ENCODE measurements at regions not wholly inside any gene's neighbourhood (a gene's known extent, or its start where the extent isn't known, plus 50 kb on each side); places are given as distances from the start of the nearest gene placed in this dataset.

GRCh38 chr5:74424162-74424868, 216.2 kb downstream of the ENC1 start:
- Histone ChIP-seq H3K79me2 (ENCODE audit: control insufficient read depth, insufficient read depth, low read length) (no peaks in the 10 kb centered on the region), H4K20me1 (replicated peaks; ENCODE audit: control insufficient read depth, extremely low read depth, insufficient read depth, low read length) (no peaks in the 10 kb centered on the region), H3K4me3 (replicated peaks in 1 of 3; ENCODE audit: insufficient read depth in 1 of 3, low read depth in 1 of 3, low read length in 3 of 3) (no peak overlapping the region), H2AFZ (ENCODE audit: low read depth, low read length) (no peak overlapping the region), H3K9ac (replicated peaks; ENCODE audit: extremely low read depth, insufficient read depth, low read length) (no peak overlapping the region), H3K27me3 (ENCODE audit: control insufficient read depth in 2 of 2, insufficient read depth in 2 of 2, low read length in 2 of 2) (no peaks in the 10 kb centered on the region), H3K4me2 (ENCODE audit: insufficient read depth, low read length) (no peak overlapping the region), H3K9me3 (replicated peaks; ENCODE audit: control insufficient read depth, insufficient read depth, low read length) (no peaks in the 10 kb centered on the region), H3K9me1 (replicated peaks; ENCODE audit: control insufficient read depth, extremely low read depth, insufficient read depth, low read length) (no peaks in the 10 kb centered on the region), H3K4me1 (ENCODE audit: control insufficient read depth, extremely low read depth, insufficient read depth, low read length) (no peaks in the 10 kb centered on the region), H3K36me3 (ENCODE audit: control insufficient read depth in 2 of 2, extremely low read depth in 1 of 2, insufficient read depth in 2 of 2, low read length in 2 of 2) (no peaks in the 10 kb centered on the region), H3K27ac (ENCODE audit: insufficient read depth, low read depth, low read length) (no peak overlapping the region)
- ChIA-PET CTCF (no interaction called here), POLR2A (no interaction called here)
- intact Hi-C loops (cut with micrococcal nuclease), result no loop called here
- BruUV-seq (replicated peaks), result no TSS peak
- DNase-seq (ENCODE audit: low read depth, low spot score), result no peak
- TF ChIP-seq CTCF (IDR thresholded peaks at IDR 0.05; ENCODE audit: extremely low read depth in 1 of 2, insufficient read depth in 1 of 2, low read depth in 1 of 2, low read length in 2 of 2) (no peak), FOS (IDR thresholded peaks at IDR 0.05; ENCODE audit: borderline replicate concordance, insufficient read depth, low read length) (no peak)
- no peak for FAIRE-seq
- dilution Hi-C loops (cut with MboI; ENCODE audit: extremely low pct_ligation_motif_present, low sequenced_read_pairs), result no loop called here

GRCh38 chr5:74423383-74423782, 217.1 kb downstream of the ENC1 start:
- no peak overlapping the region for H2AFZ ChIP-seq (ENCODE audit: low read depth, low read length)
- no peak for FAIRE-seq
- DNase-seq (ENCODE audit: low read depth, low spot score), result no peak

More at GRCh38 chr5:74423383-74423782, 217.1 kb downstream of the ENC1 start:
- Histone ChIP-seq H3K4me2 (ENCODE audit: insufficient read depth, low read length) (no peak overlapping the region), H3K36me3 (ENCODE audit: control insufficient read depth in 2 of 2, extremely low read depth in 1 of 2, insufficient read depth in 2 of 2, low read length in 2 of 2) (no peaks in the 10 kb centered on the region), H3K9me3 (replicated peaks; ENCODE audit: control insufficient read depth, insufficient read depth, low read length) (no peaks in the 10 kb centered on the region), H3K27me3 (ENCODE audit: control insufficient read depth in 2 of 2, insufficient read depth in 2 of 2, low read length in 2 of 2) (no peaks in the 10 kb centered on the region), H3K4me3 (replicated peaks in 1 of 3; ENCODE audit: insufficient read depth in 1 of 3, low read depth in 1 of 3, low read length in 3 of 3) (no peak overlapping the region), H3K9ac (replicated peaks; ENCODE audit: extremely low read depth, insufficient read depth, low read length) (no peak overlapping the region), H3K79me2 (ENCODE audit: control insufficient read depth, insufficient read depth, low read length) (no peaks in the 10 kb centered on the region), H3K27ac (ENCODE audit: insufficient read depth, low read depth, low read length) (no peak overlapping the region), H4K20me1 (replicated peaks; ENCODE audit: control insufficient read depth, extremely low read depth, insufficient read depth, low read length) (no peaks in the 10 kb centered on the region), H3K9me1 (replicated peaks; ENCODE audit: control insufficient read depth, extremely low read depth, insufficient read depth, low read length) (no peaks in the 10 kb centered on the region), H3K4me1 (ENCODE audit: control insufficient read depth, extremely low read depth, insufficient read depth, low read length) (no peaks in the 10 kb centered on the region)
- ChIA-PET CTCF (no interaction called here), POLR2A (no interaction called here)
- BruUV-seq (replicated peaks), result no TSS peak
- dilution Hi-C loops (cut with MboI; ENCODE audit: extremely low pct_ligation_motif_present, low sequenced_read_pairs), result no loop called here
- TF ChIP-seq POLR2A (IDR thresholded peaks at IDR 0.05; ENCODE audit: low read depth, low read length) (no peak), POLR2AphosphoS5 (IDR thresholded peaks at IDR 0.05; ENCODE audit: insufficient read depth, low read depth, low read length) (no peak), JUN (IDR thresholded peaks at IDR 0.05; ENCODE audit: borderline replicate concordance, insufficient read depth, insufficient read length, low read depth) (no peak), MYC (IDR thresholded peaks at IDR 0.05; ENCODE audit: low read depth, low read length) (no peak), CTCF (IDR thresholded peaks at IDR 0.05; ENCODE audit: extremely low read depth in 1 of 2, insufficient read depth in 1 of 2, low read depth in 1 of 2, low read length in 2 of 2) (no peak), FOS (IDR thresholded peaks at IDR 0.05; ENCODE audit: borderline replicate concordance, insufficient read depth, low read length) (no peak), GATA2 (IDR thresholded peaks at IDR 0.05; ENCODE audit: insufficient read depth, insufficient read length, low read depth, low read length) (no peak), MAX (IDR thresholded peaks at IDR 0.05; ENCODE audit: insufficient read depth, insufficient read length) (no peak), EZH2 (IDR thresholded peaks at IDR 0.05; ENCODE audit: borderline replicate concordance, low read depth, low read length, severe bottlenecking) (no peak)
- intact Hi-C loops (cut with micrococcal nuclease), result no loop called here

Measured in endothelial cell of umbilical vein (primary cell).